ELR (cell line): ENCODE measurements at regions not wholly inside any gene's neighbourhood (a gene's known extent, or its start where the extent isn't known, plus 50 kb on each side); places are given as distances from the start of the nearest gene placed in this dataset.

Experiments
- DNase-seq: peaks from one replicate; pipeline ENCODE4 v3.0.0-alpha.2; 2015; ENCODE audit warnings: low read depth

GRCh38 chr2:240209493-240209892, 69.0 kb upstream of the OTOS start:
- no peak for DNase-seq

- no peak for DNase-seq
Observed at GRCh38 chr2:240210198-240210965, 69.9 kb upstream of the OTOS start.

- DNase-seq: no peak
Observed at GRCh38 chr2:240211096-240211495, 70.6 kb upstream of the OTOS start.

- no peak for DNase-seq
Observed at GRCh38 chr2:240211598-240212424, 71.4 kb upstream of the OTOS start.

- no peak for DNase-seq
Observed at GRCh38 chr2:240212425-240213225, 72.2 kb upstream of the OTOS start.

GRCh38 chr2:240213226-240213475, 72.7 kb upstream of the OTOS start:
- no peak for DNase-seq

GRCh38 chr2:240213476-240214421, 73.3 kb upstream of the OTOS start:
- DNase-seq: no peak

GRCh38 chr2:240214790-240215675, 74.6 kb upstream of the OTOS start:
- no peak for DNase-seq

- no peak for DNase-seq
Observed at GRCh38 chr2:240215676-240216051, 75.2 kb upstream of the OTOS start.

- DNase-seq: no peak
Observed at GRCh38 chr2:240216167-240216566, 75.7 kb upstream of the OTOS start.

GRCh38 chr2:240217431-240218301, 77.2 kb upstream of the OTOS start:
- DNase-seq: peak; percentile 15

GRCh38 chr2:240219208-240219890, 78.9 kb upstream of the OTOS start:
- DNase-seq: no peak

GRCh38 chr2:240220371-240220770, 79.9 kb upstream of the OTOS start:
- DNase-seq: peak; percentile 48

- no peak for DNase-seq
Observed at GRCh38 chr2:240223631-240224030, 83.2 kb upstream of the OTOS start.

GRCh38 chr2:240224676-240225075, 84.2 kb upstream of the OTOS start:
- DNase-seq: peak; percentile 48

GRCh38 chr2:240225131-240225530, 84.7 kb upstream of the OTOS start:
- DNase-seq: no peak

- DNase-seq: no peak
Observed at GRCh38 chr2:240225660-240226475, 85.4 kb upstream of the OTOS start.
